ENCODE measurements at regions not wholly inside any gene's neighbourhood (a gene's known extent, or its start where the extent isn't known, plus 50 kb on each side); places are given as distances from the start of the nearest gene placed in this dataset.

DNA sequence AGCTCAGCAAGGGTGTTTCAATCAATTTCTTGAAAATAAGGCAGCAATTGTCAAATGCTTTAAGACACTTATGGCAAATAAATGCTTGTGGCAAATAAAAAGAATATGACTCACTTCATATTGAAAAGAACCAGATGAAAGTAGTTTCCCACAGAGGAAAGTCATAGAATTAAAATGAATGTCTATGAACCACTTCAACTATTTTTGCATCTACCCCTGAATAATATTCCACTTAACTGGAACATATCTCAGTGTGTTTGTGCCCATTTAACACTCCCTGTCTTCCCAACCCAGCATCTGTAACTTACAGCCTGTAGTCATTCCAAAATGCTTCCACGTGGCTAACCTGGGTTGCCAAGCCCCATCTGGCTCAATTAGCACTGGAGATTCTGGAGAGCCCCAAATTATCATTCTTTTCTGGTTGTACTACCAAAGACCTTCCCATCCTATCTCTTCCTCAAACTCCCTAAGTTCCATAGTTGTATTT, 84.7 kb downstream of the FEM1C start:
- TF ChIP-seq CTCF (IDR thresholded peaks at IDR 0.05; ENCODE audit: low read depth, low read length), result no peak

DNA sequence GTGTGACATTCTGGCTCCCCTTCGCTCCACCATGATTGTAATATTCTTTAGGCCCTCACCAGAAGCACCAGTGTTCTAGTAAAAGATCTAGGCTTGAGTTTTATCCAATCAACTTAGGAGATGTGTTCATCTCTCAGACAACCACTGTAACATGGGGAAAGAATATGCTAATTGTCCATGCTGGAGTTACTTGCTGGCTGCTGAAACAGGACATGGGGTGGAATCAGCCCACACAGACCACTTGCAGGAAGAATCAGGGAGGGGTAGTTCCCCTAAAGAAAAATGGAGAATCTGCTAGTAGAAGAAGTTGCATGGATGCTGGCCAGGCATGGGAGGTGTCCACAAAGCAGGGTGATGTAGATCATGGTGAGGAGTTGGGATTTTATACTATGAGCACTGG, 86.2 kb downstream of the FEM1C start:
- H3K4me3 ChIP-seq (ENCODE audit: low read depth, low read length), result no peak overlapping the region
- no peak for TF ChIP-seq CTCF (IDR thresholded peaks at IDR 0.05; ENCODE audit: low read depth, low read length)

More for the DNA sequence above, 84.7 kb downstream of the FEM1C start:
- H3K4me3 ChIP-seq (ENCODE audit: low read depth, low read length), result no peak overlapping the region

DNA sequence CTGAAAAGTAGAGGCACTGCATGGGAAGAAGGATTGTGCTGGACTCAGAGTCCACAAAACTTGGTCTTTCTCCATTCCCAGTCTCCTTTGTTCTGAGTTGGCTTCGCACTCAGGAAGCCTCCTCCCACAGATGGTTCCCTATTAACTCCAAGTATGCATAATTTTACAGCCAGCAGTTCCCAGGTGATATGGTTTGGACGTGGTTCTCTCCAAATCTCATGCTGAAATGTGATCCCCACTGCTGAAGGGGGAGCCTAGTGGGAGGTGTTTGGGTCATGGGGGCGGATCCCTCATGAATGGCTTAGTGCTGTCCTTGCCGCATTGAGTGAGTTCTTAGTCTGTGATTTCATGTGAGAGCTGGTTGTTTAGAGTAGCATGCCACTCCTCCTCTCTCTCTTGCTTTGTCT, 86.6 kb downstream of the FEM1C start:
- no peak for TF ChIP-seq CTCF (IDR thresholded peaks at IDR 0.05; ENCODE audit: low read depth, low read length)
- no peak overlapping the region for H3K4me3 ChIP-seq (ENCODE audit: low read depth, low read length)

- no peak overlapping the region for H3K4me3 ChIP-seq (ENCODE audit: low read depth, low read length)
- no peak for TF ChIP-seq CTCF (IDR thresholded peaks at IDR 0.05; ENCODE audit: low read depth, low read length)
These were observed 87.0 kb downstream of the FEM1C start for GRCh38 chr5:115457571-115457970.

DNA sequence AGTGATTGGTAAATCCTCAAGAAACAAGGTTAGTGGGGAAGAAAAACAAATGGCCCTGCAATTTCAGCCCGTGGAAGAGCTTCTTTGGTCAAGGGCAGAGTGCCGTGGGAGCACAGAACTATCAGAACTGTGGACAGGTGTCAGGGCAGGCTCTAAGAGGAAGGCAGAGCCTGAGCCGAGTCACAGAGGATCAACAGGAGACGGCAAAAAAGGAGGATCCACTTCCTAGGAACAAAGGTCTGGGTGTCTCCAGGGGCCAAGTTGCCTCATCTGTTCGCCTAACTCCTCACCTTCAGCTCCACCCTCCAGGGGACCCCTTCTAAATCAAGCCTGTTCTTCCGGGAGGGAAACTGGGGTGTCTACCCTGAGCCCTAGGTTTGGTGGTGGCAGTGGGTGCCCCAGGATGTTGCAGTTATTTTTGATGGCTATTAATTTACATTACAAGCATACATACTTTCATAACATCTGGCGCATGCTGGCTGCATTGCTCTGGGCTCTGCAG, 88.0 kb downstream of the FEM1C start:
- no peak for TF ChIP-seq CTCF (IDR thresholded peaks at IDR 0.05; ENCODE audit: low read depth, low read length)
- H3K4me3 ChIP-seq (ENCODE audit: low read depth, low read length), result no peak overlapping the region

GRCh38 chr5:115456056-115456455, 88.5 kb downstream of the FEM1C start:
- no peak overlapping the region for H3K4me3 ChIP-seq (ENCODE audit: low read depth, low read length)
- TF ChIP-seq CTCF (IDR thresholded peaks at IDR 0.05; ENCODE audit: low read depth, low read length), result no peak

DNA sequence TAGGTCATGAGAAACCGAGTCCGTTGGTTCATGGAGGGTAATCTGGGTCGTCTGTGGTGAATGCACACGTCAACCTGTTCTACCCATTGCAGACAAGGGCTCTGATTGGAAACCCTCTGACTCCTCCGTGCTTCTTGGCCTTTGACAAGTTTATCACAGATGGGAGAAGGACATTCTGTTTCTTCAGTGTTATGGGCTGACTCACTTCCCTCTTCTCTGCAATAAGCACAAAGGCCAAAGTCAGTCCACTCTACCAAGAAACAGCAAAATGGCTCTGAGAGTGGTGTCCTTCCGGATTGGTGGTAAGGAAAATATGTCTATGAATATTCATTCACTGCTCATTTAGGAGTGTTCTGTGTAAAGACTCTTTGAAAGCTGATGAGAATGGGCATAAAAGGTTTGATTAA, 89.3 kb downstream of the FEM1C start:
- no peak overlapping the region for H3K4me3 ChIP-seq (ENCODE audit: low read depth, low read length)
- no peak for TF ChIP-seq CTCF (IDR thresholded peaks at IDR 0.05; ENCODE audit: low read depth, low read length)
